NCI-H345 treated with DMSO at 0.1 percent for 48 hours (cell line): ENCODE measurements at regions not wholly inside any gene's neighbourhood (a gene's known extent, or its start where the extent isn't known, plus 50 kb on each side); places are given as distances from the start of the nearest gene placed in this dataset.
"Not testable (repeated sequence)": the region's sequence is repeated elsewhere in the genome, so short reads cannot be mapped to it uniquely, and the experiment has no call there.

Experiments used
- DNase-seq: peaks from one replicate; lab custom pipeline; 2025; ENCODE audit not compliant: unreplicated experiment; lab: John Stamatoyannopoulos, UW

DNA sequence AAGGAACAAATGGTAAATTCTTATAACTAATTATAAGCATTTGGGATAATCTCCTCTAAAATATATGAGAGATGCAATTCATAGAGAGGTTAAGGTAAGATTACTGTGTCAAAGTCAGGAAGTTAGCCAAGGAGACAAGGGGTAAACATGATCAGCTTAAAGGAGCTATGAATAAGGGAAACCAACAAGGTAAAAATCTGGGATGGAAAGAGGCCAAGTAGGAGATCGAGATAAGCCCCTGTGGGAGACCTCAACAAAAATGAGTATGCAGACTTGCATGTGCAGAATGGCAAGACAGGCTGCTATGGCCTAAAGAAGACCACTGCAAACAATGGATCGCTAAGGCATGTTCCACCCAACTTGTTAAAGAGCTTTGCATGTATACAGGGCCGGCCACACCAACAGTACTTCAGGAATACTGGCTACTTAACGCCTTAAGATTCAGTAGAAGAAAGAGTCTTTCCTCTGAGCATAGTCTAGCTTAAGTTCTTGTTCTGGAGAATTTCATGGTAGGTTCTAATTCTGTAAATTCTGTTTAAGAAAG is 738.6 kb downstream of the GALC start:
- DNase-seq = no peak

DNA sequence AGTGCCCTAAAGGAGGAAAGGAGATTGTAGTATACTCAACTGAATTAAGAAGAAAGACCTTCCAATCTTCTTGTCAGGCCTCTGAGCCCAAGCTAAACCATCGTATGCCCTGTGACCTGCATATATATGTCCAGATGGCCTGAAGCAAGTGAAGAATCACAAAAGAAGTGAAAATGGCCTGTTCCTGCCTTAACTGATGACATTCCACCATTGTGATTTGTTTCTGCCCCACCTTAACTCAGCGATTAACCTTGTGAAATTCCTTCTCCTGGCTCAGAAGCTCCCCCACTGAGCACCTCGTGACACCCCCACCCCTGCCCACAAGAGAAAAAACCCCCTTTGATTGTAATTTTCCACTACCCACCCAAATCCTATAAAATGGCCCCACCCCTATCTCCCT is 739.2 kb downstream of the GALC start:
- DNase-seq = not testable (repeated sequence)

DNA sequence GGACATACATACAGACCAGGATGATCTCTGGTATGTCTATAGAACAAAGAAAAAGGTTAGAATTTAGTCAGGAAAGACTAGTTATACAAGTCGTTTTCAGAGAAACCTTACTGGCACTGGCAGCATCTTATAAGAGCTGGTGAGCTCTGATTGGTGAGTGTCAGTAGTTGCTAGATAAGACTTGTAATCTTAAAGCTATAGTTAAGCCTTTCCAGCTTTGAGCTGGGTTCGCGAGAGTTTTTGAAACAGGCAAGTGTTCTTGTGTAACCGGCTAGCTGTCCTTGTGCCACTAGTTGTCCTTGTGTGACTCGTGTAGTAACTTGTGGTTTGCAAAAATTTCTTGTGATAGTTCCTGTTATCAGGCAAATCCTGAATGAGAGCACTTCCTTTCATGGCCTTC is 740.9 kb downstream of the GALC start:
- no peak for DNase-seq

DNA sequence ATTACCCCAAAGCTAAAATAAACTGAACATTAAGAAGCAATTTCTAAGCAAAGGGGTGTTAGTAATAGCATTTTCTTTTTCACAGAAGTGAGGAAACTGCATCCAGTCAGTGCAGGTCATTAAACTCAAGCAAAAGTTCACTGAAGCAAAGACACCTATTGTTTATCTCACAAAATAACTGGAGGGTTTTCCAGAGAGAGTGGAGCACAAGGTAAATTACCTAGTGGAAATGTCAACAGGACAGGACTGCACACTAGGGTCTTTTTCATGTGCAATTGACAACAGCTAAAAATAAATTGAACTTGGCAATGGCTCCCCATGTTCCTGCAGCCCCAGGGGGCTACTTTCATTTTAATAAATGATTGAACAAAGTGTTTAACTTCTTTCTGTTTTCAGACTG is 742.0 kb downstream of the GALC start:
- peak; percentile 83 for DNase-seq

DNA sequence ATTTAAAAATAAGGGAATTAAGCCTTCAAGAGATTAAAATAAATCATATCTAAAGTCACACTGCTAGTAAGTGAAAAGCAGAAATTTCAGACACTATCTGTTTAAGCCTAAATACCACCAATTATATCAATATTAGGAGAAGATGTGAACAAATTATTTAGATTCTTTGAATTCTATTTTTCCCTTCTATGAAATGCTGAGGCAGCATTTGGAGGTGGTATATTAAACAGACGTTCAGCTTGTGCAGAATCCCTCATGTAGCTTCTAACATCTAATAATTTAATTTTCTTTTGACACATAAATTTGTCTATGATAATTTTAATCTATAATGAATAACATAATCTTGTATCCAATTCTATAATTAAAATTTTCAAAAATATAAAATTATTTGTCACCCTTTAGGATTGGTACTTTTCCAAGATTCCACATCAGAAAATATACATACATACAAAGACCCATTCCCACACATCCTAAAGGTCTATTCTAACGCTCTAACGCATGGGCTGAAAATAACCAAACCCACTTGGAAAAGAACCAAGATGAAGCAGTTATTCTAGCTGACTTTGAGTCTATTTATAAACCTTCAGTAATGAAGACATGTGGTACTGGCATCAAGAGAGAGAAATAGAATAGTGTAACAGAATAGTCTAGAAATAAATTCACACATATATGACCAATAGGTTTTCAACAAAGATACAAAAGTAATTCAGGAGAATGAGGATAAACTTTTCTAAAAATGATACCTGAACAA is 751.8 kb downstream of the GALC start:
- DNase-seq = no peak

DNA sequence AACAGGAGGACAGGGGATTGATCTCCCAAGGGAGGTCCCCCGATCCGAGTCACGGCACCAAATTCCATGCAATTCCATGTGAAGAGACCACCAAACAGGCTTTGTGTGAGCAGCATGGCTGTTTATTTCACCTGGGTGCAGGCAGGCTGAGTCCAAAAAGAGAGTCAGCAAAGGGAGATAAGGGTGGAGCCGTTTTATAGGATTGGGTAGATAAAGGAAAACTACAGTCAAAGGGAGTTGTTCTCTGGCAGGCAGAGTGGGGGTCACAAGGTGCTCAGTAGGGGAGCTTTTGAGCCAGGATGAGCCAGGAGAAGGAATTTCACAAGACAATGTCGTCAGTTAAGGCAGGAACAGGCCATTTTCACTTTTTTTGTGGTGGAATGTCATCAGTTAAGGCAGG is 752.7 kb downstream of the GALC start:
- DNase-seq = not testable (repeated sequence)

DNA sequence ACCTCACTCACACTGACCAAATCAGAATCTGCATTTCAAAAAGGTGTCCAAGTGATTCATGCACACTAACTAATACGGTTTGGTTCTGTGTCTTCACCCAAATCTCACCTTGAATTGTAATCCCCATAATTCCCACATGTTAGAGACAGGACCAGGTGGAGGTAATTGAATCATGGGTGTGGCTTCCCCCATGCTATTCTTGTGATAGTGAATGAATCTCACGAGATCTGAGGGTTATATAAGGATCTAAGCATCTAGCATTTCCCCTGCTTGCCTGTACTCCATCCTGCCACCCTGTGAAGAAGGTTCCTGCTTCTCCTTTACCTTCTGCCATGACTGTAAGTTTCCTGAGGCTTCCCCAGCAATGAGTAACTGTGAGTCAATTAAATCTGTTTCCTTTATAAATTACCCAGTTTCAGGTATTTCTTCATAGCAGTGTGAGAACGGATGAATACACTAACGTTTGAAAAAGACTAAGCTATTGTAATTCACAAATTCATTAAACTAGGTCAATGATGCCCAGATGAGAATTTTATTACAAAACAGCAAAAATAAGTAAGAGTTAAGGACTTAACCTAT is 759.1 kb downstream of the GALC start:
- no peak for DNase-seq

DNA sequence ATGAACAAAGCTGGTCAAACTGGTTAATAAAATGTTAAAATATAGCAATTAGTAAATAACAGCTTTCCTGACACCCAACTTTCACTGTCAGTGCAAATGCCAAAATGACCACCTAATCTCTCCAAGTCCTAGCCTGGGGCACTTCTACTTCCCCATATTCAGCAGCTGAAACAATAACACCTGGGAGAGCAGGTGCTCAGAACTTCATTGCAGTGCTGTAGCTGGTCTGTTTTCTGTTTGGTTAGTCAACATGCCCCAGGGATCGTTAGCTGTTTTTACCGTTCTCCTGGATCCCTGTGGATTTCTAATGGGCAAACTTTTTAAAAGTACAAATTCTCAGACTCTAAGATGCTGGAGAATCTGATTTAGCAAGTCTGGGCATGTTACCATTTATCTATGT is 759.7 kb downstream of the GALC start:
- DNase-seq = peak; percentile 14

DNA sequence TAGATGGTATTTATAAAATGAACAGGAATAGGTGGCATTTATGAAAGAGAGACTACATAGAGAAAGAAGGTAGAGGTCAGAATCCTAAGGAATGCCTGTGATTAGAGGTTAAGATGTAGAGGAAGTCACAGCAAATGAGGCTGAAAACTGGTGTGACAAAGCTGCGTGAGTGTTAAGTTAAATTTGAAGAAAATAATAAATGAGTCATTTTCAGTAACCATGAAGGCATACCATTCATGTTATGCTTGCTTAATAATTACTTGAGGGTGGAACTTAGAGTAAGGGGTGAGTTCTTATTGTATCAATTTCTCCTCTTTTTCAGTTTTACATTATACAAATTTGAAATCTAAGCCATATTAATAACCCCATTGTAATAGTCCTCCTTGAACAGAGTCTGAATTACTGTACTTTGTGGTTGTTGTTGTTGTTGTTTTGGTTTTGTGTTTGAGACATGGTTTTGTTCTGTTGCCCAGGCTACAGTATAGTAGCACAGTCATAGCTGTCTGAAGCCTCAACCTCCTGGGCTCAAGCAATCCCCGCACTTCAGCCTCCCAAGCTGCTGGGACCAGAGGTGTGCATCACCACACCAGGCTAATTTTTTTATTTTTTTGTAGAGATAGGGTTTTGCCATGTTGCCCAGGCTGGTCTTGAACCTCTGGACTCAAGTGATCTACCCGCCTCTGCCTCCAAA is 761.5 kb downstream of the GALC start:
- DNase-seq = no peak

DNA sequence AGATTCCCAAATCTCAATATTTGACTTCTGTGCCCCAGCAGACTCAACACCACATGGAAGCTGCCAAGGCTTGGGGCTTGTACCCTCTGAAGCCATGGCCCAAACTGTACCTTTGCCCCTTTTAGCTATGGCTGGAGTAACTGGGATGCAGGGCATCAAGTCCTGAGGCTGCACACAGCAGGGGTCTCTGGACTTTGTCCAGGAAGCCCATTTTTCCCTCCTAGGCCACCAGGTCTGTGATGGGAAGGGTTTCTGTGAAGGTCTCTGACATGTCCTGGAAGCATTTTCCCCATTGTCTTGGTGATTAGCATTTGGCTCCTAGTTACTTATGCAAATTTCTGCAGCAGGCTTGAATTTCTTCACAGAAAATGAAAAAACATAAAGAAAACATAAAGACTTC is 762.3 kb downstream of the GALC start:
- DNase-seq = no peak

DNA sequence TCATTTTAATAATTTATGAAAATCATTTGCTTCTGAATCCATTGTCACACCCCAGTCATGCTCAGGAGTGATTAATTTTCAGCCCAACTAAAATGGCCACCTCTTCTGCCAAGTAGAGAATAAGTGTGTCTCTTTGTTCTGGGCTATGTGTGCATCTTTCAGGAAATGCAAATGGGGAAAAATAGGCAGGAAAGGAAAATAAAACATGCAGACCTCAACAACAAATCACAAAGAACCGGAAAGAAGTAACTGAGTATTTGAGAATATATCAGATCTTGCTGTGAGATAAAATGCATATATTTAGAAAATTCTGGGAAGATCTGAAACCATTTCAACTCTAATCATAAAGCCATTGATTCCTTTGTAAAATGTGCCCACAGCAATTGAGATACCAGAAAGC is 763.9 kb downstream of the GALC start:
- DNase-seq = no peak

DNA sequence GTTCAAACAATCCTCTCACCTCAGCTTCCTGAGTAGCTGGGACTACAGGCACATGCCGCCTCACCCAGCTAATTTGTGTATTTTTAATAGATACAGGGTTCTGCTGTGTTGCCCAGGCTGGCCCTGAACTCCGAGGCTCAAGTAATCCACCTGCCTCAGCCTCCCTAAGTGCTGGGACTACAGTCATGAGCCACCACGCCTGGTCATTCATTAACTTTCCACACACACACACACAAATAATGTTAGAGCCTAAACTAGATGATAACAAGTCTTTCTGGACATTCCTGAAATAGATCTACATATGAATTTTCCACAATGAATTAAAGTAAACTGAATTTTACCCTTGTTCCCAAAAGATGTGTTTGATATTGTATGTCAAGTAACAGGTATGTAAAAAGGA is 776.0 kb downstream of the GALC start:
- DNase-seq = no peak

DNA sequence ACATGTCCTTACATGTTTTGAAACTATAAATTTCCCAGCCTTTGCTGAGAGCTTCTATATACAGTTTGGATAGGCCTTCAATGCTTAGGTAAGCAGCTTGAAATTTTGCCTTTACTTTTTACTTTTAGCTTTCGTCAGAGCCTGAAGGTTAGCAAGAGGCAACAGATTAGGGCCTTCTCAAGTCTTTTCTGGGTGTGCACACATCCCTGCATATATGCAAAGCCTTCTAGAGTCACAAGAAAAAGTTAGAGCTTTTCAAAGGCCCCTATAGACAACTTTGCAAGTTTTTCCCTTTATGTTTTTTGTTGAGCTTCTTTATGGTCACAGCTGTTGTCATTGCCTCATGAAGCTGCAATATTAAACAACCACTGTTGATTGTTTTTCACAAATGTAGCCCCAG is 778.4 kb downstream of the GALC start:
- no peak for DNase-seq

DNA sequence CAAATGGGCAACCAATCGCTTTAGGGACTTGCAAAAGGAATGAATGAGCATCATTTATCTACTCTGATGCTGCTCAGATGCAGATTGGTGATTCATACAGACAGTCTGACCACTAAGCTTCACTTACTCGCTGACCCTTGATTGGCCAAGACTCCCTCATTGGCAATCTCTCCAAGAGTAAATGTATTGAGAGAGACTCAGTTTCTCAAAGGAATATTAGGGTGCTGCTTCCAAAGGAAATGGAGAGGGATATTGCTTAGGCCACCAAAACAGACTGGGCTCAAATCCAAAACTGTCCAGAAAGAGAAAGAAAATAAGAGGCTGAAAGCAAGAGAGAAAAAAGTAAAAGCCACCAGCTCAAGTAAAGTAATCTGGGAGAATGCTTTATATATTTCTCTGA is 785.2 kb downstream of the GALC start:
- no peak for DNase-seq

DNA sequence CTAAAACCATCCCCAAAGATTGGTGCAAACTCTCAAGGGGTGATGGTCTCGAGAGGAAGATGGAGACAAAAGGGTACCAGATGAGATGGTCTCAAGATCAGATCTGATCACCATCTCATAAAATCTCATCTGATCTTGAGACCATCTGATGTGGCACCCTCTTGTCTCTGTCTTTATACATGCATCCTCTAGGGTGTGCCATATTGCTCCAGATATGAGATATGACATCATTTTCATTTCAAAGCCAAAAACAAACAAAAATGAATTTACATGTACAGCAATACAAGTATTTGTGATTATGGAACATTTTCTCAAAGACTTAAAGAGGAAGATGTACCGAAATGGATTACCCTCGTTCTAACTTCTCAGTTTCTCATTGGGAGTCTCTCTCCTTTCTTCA is 787.2 kb downstream of the GALC start:
- no peak for DNase-seq

DNA sequence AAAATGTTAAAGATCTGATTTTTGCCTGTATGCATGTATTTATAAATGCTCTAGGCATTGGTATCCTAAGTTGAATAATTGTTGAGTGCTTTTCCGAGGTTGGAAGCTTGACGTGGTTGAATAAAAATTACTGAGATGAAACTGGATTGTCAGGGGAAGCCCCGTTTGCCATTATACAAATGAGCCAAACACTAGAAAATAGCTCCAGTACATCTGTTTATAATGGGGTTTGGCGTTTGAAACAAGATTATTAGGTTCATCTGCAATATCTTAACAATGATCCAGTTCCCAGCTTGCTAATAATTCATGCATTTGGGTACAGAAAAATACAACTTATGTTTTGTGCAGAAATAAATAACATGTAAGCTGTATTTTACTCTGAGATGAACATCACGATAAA is 789.6 kb downstream of the GALC start:
- DNase-seq = no peak

DNA sequence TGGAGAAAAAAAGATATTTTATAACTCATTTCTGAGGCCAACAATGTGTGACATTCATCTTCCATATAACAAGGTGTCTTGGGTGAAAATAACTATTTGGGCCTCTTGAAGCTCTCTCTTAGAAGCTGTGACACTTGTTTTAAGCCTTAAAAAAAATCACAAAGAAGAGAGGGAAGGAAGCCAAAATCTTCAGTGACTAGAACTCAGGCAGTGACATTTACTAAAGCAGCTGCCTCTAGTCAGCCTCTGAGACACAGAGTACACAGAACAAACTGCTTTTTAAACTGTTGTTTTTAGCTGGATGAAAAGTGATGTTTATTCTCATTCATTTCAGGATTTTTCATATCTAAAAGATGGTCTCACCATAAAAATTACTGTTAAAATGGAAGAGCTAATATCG is 793.6 kb downstream of the GALC start:
- no peak for DNase-seq

DNA sequence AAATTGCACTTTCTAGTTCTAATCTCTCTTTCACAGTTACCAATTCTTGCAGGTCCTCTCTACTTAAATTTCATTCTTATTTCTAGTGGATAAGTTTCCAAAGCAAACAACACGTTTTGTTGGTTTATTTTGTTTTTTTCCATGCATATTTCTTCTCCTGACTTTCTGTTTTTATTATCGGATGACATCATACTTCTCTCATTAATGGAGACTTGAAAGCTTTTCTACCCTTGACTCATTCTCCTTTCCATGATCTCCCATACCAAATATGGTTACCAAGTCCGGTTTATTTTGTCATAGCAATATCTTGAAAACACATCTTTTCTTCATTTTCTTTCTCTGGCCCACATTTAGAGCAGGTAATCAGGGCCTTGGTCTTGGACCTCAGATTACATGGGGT is 796.5 kb downstream of the GALC start:
- DNase-seq = no peak

DNA sequence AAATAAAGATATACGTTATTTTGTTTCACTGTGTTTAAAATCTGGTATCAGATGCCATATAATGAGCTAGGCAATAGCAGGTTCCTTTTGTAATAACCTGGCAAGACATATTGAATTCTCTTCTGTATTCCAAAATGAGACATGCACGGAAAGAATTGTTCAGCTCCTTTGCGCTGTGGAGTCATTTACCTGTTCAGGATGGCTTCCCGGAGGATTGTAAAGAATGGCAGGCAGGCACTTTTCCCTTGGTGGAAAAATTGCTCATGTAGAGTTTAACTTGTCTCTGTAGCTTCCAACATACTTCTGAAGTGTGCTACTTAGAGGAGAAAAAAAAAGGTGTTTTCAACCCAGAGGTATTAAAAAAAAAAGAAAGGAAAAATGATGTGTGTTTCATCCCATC is 805.2 kb downstream of the GALC start:
- DNase-seq = no peak

DNA sequence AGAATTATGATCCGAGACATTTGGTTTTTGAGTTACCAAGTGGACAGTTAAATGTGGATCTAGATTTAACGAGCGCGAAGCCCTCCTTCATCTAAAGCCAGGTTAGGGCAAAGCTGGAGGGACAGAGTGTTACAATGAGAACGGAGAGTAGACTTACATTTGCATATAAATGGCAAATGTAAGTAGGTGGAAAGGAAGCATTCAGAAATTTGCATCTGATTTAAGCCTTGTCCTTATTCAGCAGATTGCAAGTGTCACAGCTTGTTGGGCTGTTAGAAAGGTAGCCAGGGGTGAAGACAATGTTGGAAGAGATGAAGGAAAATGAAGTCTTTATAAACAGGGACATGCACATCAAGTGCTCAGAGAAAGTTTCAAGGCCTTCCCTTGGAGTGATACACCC is 806.2 kb downstream of the GALC start:
- no peak for DNase-seq

DNA sequence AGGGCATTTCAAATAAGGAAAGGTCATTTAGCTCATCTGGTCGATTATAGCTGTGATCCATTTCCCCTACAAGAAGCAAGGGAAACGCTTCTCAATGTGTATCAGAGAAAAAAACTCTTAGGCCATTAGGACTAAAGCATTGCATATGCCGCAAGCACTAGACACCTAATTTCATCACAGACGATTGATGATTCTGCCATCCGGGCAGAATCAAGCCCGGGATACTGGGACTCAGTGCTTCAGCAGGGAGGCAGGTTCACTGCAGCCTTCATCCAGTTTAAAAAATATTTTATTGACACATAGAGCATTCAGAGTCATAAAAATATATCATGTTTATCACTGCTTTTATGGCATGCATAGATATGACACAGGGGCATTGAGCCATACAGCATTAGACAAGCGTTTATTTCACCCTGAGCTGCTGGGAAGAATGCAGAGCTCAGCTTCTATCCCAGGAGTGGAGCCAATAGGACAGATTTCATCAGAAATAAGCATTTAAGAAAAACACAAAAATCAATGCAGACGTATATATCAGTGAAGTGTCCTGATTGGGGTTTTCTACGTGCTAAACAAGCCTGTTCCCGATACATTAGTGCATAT is 806.9 kb downstream of the GALC start:
- DNase-seq = no peak

DNA sequence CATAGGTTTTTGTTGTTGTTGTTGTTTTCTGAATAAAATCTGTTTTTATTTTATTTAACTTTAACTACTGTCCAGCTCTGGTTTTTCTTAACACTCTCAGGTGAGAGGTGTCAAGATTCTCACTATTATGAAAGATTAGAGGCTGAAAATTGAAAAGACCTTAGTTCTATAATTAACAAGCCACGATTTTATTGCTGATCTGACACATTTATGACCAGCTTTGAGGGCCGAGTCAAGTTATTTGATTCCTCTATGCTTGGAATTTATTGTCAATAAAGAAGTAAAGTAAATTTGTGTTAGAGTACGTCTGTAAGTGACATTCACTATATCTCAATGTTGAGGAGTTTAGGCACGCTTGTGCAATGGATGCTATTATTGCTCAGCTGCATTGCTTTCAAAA is 808.8 kb downstream of the GALC start:
- DNase-seq = no peak
